Prostate gland (tissue), 2 donors: ENCODE measurements at regions not wholly inside any gene's neighbourhood (a gene's known extent, or its start where the extent isn't known, plus 50 kb on each side); places are given as distances from the start of the nearest gene placed in this dataset.

Experiments used
- DNase-seq: peaks from one replicate; pipeline ENCODE4 v3.0.0-alpha.2; 2019; ENCODE audit warnings: low spot score
- H3K27ac ChIP-seq, 2 donors: fragments of 200-600 bp; sonication (generic); 2 replicates each; pipeline ENCODE4 v1.5.1; 2017 to 2019
- H3K27me3 ChIP-seq: fragments of 200-600 bp; sonication (generic); replicated peaks from 2 replicates; pipeline ENCODE4 v1.5.1; 2019; ENCODE audit not compliant: insufficient read depth
- H3K36me3 ChIP-seq, 2 donors: fragments of 200-600 bp; sonication (generic); 1 replicate in 1 of 2; 2 replicates in 1 of 2; pipeline versions ENCODE4 v1.5.1 to v1.8.1; 2017 to 2019
- H3K4me1 ChIP-seq: fragments of 200-600 bp; sonication (generic); replicated peaks from 2 replicates; pipeline ENCODE4 v1.5.1; 2019
- H3K4me3 ChIP-seq, 2 donors: fragments of 200-600 bp; sonication (generic); 2 replicates each; pipeline ENCODE4 v1.5.1; 2017 to 2019
- H3K9me3 ChIP-seq: fragments of 200-600 bp; sonication (generic); 2 replicates; pipeline ENCODE4 v1.5.1; 2017
- CTCF ChIP-seq, 4 experiments: fragments of 200-600 bp in 2 of 4; fragments of 450-650 bp in 2 of 4; sonication (generic) in 2 of 4; IDR thresholded peaks; 1 replicate in 3 of 4; 2 replicates in 1 of 4; pipeline ENCODE4 v1.5.1; 2016 to 2019; ENCODE audit warnings: antibody characterized with exemption in 4 of 4, mild to moderate bottlenecking in 2 of 4, moderate library complexity in 2 of 4
- POLR2A ChIP-seq: fragments of 450-650 bp; IDR thresholded peaks from one replicate; pipeline ENCODE4 v1.6.1; 2016; ENCODE audit warnings: antibody characterized with exemption, mild to moderate bottlenecking
- POLR2AphosphoS5 ChIP-seq: sonication (generic); formaldehyde crosslinking; IDR thresholded peaks from one replicate; pipeline ENCODE4 v1.6.1; 2017; ENCODE audit warnings: antibody characterized with exemption
- WGBS: methylation state at CpG from one replicate; pipeline ENCODE4 v1.1.5; 2018; 5-methylcytosine and 5-hydroxymethylcytosine counted together
- intact Hi-C: fragments of 100-400 bp; cut with DNase I; formaldehyde crosslinking; loops from one replicate; pipeline ENCODE4 v1.14.2; 2022

DNA sequence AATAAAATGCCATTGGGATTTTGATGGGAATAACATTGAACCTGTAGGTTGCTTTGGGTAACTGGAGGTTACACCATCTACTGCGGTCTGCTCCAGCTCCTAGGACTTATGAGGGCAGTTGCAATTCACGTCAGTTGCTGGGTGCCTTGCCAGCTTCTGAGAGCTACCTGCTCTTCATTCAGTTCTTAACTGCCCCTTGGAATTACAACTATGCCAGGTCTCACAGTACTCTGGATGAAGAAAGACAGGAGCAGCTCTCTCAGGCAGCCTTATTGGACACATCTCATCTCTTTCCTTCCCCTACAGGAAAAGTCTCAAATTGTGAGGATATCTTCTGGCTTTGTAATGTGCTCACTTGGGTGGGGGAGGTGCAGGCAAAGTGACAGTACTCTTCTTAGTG lies 1643.3 kb downstream of the GRIK2 start:
- WGBS, result 72% methylated on average over 2 of the region's 2 CpGs
- no peak overlapping the region for H3K4me3 ChIP-seq
- H3K9me3 ChIP-seq, result no peaks in the 10 kb centered on the region
- H3K27me3 ChIP-seq, result no peaks in the 10 kb centered on the region
- H3K4me1 ChIP-seq, result no peaks in the 10 kb centered on the region
- intact Hi-C loops, result no loop called here
- TF ChIP-seq POLR2AphosphoS5, result no peak
- TF ChIP-seq POLR2A, result no peak
- TF ChIP-seq CTCF (IDR thresholded peaks at IDR 0.05), result no peak
- H3K27ac ChIP-seq, result no peak overlapping the region
- DNase-seq, result no peak
- no peaks in the 10 kb centered on the region for H3K36me3 ChIP-seq

DNA sequence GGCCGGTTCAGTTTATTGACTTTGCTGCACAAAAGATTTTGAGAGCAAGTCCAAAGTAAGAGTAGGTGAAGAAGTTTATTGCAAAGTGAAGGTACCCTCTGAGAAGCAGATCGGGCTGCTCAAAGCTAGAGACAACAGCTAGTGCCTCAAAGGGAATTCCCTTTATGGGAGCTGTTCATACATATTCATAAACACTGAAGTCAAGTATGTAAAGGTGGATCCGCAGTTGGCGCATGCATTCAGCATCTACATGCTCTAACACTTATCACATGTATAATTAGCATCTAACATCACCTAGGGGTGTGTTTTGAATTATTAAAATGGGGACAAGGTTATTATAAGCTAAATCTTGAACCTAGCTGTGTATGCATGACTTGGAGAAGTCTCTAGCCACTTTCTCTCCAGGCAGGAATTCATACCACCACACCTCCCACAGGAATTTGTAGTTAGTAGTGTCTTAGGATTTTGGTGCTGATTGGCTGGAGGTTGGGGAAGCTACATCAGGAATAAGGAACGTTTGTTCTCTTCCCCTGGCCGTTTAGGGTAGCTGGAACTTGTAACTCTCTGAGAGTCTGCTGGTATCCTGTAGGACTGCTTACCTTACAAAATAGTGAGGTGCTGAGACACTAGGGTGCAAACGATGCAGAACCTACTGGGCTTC lies 1633.9 kb downstream of the GRIK2 start:
- TF ChIP-seq CTCF (IDR thresholded peaks at IDR 0.05) (no peak), POLR2AphosphoS5 (no peak), POLR2A (no peak)
- H3K27ac ChIP-seq, result no peak overlapping the region
- no peak overlapping the region for H3K4me3 ChIP-seq
- no peaks in the 10 kb centered on the region for H3K36me3 ChIP-seq
- no peaks in the 10 kb centered on the region for H3K9me3 ChIP-seq
- intact Hi-C loops, result no loop called here
- DNase-seq, result no peak
- no peaks in the 10 kb centered on the region for H3K27me3 ChIP-seq
- no peaks in the 10 kb centered on the region for H3K4me1 ChIP-seq
- WGBS, result 55% methylated on average over 7 of the region's 7 CpGs

DNA sequence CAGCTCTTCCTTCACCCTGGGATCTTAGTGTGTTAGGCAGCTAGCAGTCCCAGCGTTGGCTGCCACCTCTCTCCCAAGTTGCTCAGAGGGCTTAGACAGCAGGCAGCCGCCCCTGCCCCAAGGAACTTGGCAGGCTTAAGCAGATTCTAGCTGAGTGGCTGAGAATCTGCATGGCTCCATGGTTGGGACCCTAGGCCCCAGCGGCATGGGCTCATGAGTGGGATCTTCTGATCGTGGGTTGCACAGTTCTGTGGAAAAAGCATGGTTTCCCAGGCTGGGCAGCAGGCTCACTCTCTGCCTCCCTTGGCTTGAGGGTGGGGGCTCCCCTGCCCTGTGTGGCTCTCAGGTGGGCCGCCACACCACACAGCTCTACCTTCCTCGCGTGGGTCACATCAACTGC lies 1624.9 kb downstream of the GRIK2 start:
- Histone ChIP-seq H3K9me3 (no peaks in the 10 kb centered on the region), H3K36me3 (no peaks in the 10 kb centered on the region), H3K4me1 (no peaks in the 10 kb centered on the region), H3K27me3 (no peaks in the 10 kb centered on the region), H3K27ac (no peak overlapping the region), H3K4me3 (no peak overlapping the region)
- TF ChIP-seq POLR2AphosphoS5 (no peak), CTCF (IDR thresholded peaks at IDR 0.05) (no peak), POLR2A (no peak)
- DNase-seq, result no peak
- WGBS, result 96% methylated on average over 7 of the region's 7 CpGs
- intact Hi-C loops, result no loop called here

- no peak overlapping the region for H3K27ac ChIP-seq
- H3K9me3 ChIP-seq, result no peaks in the 10 kb centered on the region
- DNase-seq, result no peak
- intact Hi-C loops, result no loop called here
- WGBS, result 99% methylated on average over 9 of the region's 9 CpGs
- no peaks in the 10 kb centered on the region for H3K27me3 ChIP-seq
- TF ChIP-seq POLR2AphosphoS5 (no peak), POLR2A (no peak)
- no peaks in the 10 kb centered on the region for H3K4me1 ChIP-seq
- no peaks in the 10 kb centered on the region for H3K36me3 ChIP-seq
- H3K4me3 ChIP-seq, result no peak overlapping the region
These were observed 1624.4 kb downstream of the GRIK2 start for GRCh38 chr6:103017878-103018277.

DNA sequence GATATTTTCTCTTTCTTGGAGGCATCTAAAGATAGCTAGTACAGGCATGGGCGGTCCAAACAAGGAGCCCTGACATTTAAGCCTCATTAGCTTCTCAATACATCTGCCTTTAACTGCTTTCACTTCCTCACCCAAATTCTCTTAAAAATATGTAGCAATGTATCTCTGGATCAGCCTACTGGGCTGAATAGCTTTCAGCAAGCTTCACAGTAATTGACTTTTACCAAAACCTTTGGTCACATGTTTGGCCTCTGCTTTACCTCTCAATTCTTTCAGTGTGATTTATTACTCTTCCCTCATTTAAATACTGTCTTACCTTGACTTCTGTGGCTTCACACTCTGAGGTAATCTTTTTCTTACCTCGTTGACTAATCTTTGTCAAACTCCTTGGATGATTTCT lies 1618.1 kb downstream of the GRIK2 start:
- no peaks in the 10 kb centered on the region for H3K9me3 ChIP-seq
- H3K27ac ChIP-seq, result no peak overlapping the region
- no peaks in the 10 kb centered on the region for H3K27me3 ChIP-seq
- intact Hi-C loops, result no loop called here
- WGBS, result 72% methylated on average over 2 of the region's 2 CpGs
- TF ChIP-seq CTCF (IDR thresholded peaks at IDR 0.05), result no peak
- no peak for TF ChIP-seq POLR2AphosphoS5
- no peak for TF ChIP-seq POLR2A
- H3K4me1 ChIP-seq, result no peaks in the 10 kb centered on the region
- no peak overlapping the region for H3K4me3 ChIP-seq
- DNase-seq, result no peak
- no peaks in the 10 kb centered on the region for H3K36me3 ChIP-seq
